Sigmoid colon (tissue), 4 donors: ENCODE measurements at regions not wholly inside any gene's neighbourhood (a gene's known extent, or its start where the extent isn't known, plus 50 kb on each side); places are given as distances from the start of the nearest gene placed in this dataset.

Experiments used
- EP300 ChIP-seq, 4 donors: sonication (generic); formaldehyde crosslinking; IDR thresholded peaks; one replicate each; pipeline ENCODE4 v1.6.1; 2017; ENCODE audit warnings: antibody characterized with exemption in 4 of 4
- POLR2A ChIP-seq, 2 donors: fragments of 450-650 bp; IDR thresholded peaks; one replicate each; pipeline ENCODE4 v1.6.1; 2016; ENCODE audit warnings: antibody characterized with exemption in 2 of 2, mild to moderate bottlenecking in 2 of 2, moderate library complexity in 2 of 2
- POLR2AphosphoS5 ChIP-seq, 4 donors: sonication (generic); formaldehyde crosslinking; IDR thresholded peaks; one replicate each; pipeline ENCODE4 v1.6.1; 2017; ENCODE audit warnings: antibody characterized with exemption in 4 of 4
- TF ChIP-seq, protein P1 (sequence below), 4 experiments: fragments of 450-650 bp in 3 of 4; fragments of 200-600 bp in 1 of 4; IDR thresholded peaks; one replicate each; pipeline ENCODE4 v1.5.1; 2016 to 2019; ENCODE audit warnings: antibody characterized with exemption in 4 of 4, mild to moderate bottlenecking in 3 of 4, moderate library complexity in 2 of 4

DNA sequence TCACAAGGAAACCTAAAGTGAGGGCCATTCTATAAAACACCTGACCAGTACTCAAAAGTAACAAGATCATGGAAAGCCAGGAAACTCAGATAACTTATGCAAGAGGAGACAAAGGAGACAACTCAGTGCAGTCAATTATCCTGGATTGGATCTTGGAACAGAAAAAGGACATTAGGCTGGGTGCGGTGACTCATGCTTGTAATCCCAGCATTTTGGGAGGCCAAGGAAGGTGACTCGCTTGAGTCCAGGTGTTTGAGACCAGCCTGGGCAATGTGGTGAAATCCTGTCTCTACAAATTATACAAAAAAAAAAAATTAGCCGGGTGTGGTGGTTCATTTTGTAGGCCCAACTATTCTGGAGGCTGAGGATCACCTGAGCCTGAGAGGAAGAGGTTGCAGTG, 424.5 kb upstream of the SPRED2 start:
- TF ChIP-seq, protein P1, sequence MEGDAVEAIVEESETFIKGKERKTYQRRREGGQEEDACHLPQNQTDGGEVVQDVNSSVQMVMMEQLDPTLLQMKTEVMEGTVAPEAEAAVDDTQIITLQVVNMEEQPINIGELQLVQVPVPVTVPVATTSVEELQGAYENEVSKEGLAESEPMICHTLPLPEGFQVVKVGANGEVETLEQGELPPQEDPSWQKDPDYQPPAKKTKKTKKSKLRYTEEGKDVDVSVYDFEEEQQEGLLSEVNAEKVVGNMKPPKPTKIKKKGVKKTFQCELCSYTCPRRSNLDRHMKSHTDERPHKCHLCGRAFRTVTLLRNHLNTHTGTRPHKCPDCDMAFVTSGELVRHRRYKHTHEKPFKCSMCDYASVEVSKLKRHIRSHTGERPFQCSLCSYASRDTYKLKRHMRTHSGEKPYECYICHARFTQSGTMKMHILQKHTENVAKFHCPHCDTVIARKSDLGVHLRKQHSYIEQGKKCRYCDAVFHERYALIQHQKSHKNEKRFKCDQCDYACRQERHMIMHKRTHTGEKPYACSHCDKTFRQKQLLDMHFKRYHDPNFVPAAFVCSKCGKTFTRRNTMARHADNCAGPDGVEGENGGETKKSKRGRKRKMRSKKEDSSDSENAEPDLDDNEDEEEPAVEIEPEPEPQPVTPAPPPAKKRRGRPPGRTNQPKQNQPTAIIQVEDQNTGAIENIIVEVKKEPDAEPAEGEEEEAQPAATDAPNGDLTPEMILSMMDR (IDR thresholded peaks at IDR 0.05), result no peak
- TF ChIP-seq POLR2AphosphoS5 (IDR thresholded peaks at IDR 0.05) (no peak), POLR2A (IDR thresholded peaks at IDR 0.05) (no peak), EP300 (IDR thresholded peaks at IDR 0.05) (no peak)
